WTC11 (cell line): ENCODE measurements at regions not wholly inside any gene's neighbourhood (a gene's known extent, or its start where the extent isn't known, plus 50 kb on each side); places are given as distances from the start of the nearest gene placed in this dataset.
A peak's percentile ranks its signal among the peaks of the same experiment; 100 is the strongest.

Experiments
- ATAC-seq: fragments of 200-7000 bp; cut with Tn5 transposase; 2 replicates; pipeline ENCODE4 v1.10.0; 2021; ENCODE audit warnings: mild to moderate bottlenecking, moderate library complexity
- CTCF ChIA-PET: fragments of 300-600 bp; sonication (Branson Sonifier 250); formaldehyde crosslinking; loops from one replicate; lab custom pipeline; 2021; ENCODE audit warnings: antibody characterized with exemption; lab: Charles Lee
- POLR2A ChIA-PET: fragments of 350-600 bp; sonication (Branson Sonifier 250); formaldehyde crosslinking; loops from one replicate; lab custom pipeline; 2021; ENCODE audit warnings: antibody characterized with exemption; lab: Charles Lee
- DNase-seq: peaks from one replicate; pipeline ENCODE4 v3.0.0; 2021; ENCODE audit warnings: low spot score
- H3K27ac Mint-ChIP-seq: 2 replicates; pipeline ENCODE4 v1.8.0; 2021; ENCODE audit warnings: mixed read lengths
- H3K27me3 Mint-ChIP-seq: 2 replicates; pipeline ENCODE4 v1.8.0; 2021; ENCODE audit warnings: low read depth, mild to moderate bottlenecking, moderate library complexity, mixed read lengths
- H3K36me3 Mint-ChIP-seq: 2 replicates; pipeline ENCODE4 v1.8.0; 2021; ENCODE audit warnings: mixed read lengths
- H3K4me1 Mint-ChIP-seq: 2 replicates; pipeline ENCODE4 v1.8.0; 2022; ENCODE audit warnings: mixed read lengths
- H3K4me3 Mint-ChIP-seq: 2 replicates; pipeline ENCODE4 v1.8.0; 2021; ENCODE audit warnings: mild to moderate bottlenecking, moderate library complexity, mixed read lengths
- H3K9me3 Mint-ChIP-seq: 2 replicates; pipeline ENCODE4 v1.8.0; 2021; ENCODE audit warnings: mixed read lengths
- EMX1 ChIP-seq: fragments of 250-450 bp; sonication (Bioruptor Pico); IDR thresholded peaks from 2 replicates; pipeline ENCODE4 v1.8.0; 2021; ENCODE audit warnings: mild to moderate bottlenecking
- FOXP1 ChIP-seq: sonication (generic); formaldehyde crosslinking; IDR thresholded peaks from 2 replicates; pipeline ENCODE4 v1.8.0; 2022; ENCODE audit warnings: missing genetic modification reagents, mild to moderate bottlenecking, moderate library complexity, borderline replicate concordance
- MYBL2 ChIP-seq: sonication (generic); formaldehyde crosslinking; IDR thresholded peaks from 2 replicates; pipeline ENCODE4 v1.8.1; 2023; ENCODE audit warnings: mild to moderate bottlenecking, moderate library complexity, missing genetic modification reagents
- PRRX2 ChIP-seq: fragments of 250-450 bp; sonication (Bioruptor Pico); IDR thresholded peaks from 2 replicates; pipeline ENCODE4 v1.8.0; 2021; ENCODE audit warnings: mild to moderate bottlenecking
- SMAD4 ChIP-seq: sonication (generic); formaldehyde crosslinking; IDR thresholded peaks from 2 replicates; pipeline ENCODE4 v1.8.0; 2022; ENCODE audit warnings: mild to moderate bottlenecking, missing genetic modification reagents
- SOX15 ChIP-seq: fragments of 250-450 bp; sonication (Bioruptor Pico); IDR thresholded peaks from 2 replicates; pipeline ENCODE4 v1.9.0; 2021; ENCODE audit warnings: mild to moderate bottlenecking
- TCF7 ChIP-seq: sonication (generic); formaldehyde crosslinking; IDR thresholded peaks from 2 replicates; pipeline ENCODE4 v1.8.0; 2022; ENCODE audit warnings: mild to moderate bottlenecking, low read depth, missing genetic modification reagents, moderate library complexity
- ZBTB43 ChIP-seq: sonication (generic); formaldehyde crosslinking; IDR thresholded peaks from 2 replicates; pipeline ENCODE4 v1.8.1; 2023; ENCODE audit warnings: mild to moderate bottlenecking, missing genetic modification reagents
- ZMAT4 ChIP-seq: fragments of 250-450 bp; sonication (Bioruptor Pico); IDR thresholded peaks from 2 replicates; pipeline ENCODE4 v1.9.0; 2021; ENCODE audit warnings: mild to moderate bottlenecking
- ZNF532 ChIP-seq: fragments of 250-450 bp; sonication (Bioruptor Pico); IDR thresholded peaks from 2 replicates; pipeline ENCODE4 v1.9.0; 2021; ENCODE audit warnings: mild to moderate bottlenecking, borderline replicate concordance
- ZSCAN18 ChIP-seq: fragments of 250-450 bp; sonication (Bioruptor Pico); IDR thresholded peaks from 2 replicates; pipeline ENCODE4 v2.1.2; 2022; ENCODE audit warnings: mild to moderate bottlenecking, moderate library complexity

- TF ChIP-seq ZNF532 (CRISPR knock-in tag) (no peak), ZMAT4 (CRISPR knock-in tag) (no peak), MYBL2 (CRISPR knock-in tag) (no peak), SOX15 (CRISPR knock-in tag) (no peak), ZSCAN18 (no peak)
These were observed 156.5 kb upstream of the PLEKHG7 start (continued) for GRCh38 chr12:92546259-92546634.

- DNase-seq, result no peak
- Mint-ChIP-seq H3K4me1 (peaks cover 34% of the 10 kb centered on the region), H3K4me3 (no peak overlapping the region), H3K27ac (peak overlapping the region; percentile 86; the same call in 1 of the 2 replicates), H3K9me3 (peaks cover 9% of the 10 kb centered on the region; the same call in 1 of the 2 replicates)
- no peak for ATAC-seq
- POLR2A ChIA-PET, result no interaction called here
- TF ChIP-seq PRRX2 (CRISPR knock-in tag), result no peak
- TF ChIP-seq ZMAT4 (CRISPR knock-in tag), result no peak
- TF ChIP-seq MYBL2 (CRISPR knock-in tag), result no peak
- TF ChIP-seq SMAD4 (CRISPR knock-in tag), result no peak
- TF ChIP-seq ZNF532 (CRISPR knock-in tag), result no peak
- TF ChIP-seq FOXP1 (CRISPR knock-in tag), result no peak
- TF ChIP-seq, all 79 proteins: peak for 0
- Mint-ChIP-seq H3K36me3 (peaks cover 2% of the 10 kb centered on the region; the same call in 1 of the 2 replicates), H3K27me3 (no peaks in the 10 kb centered on the region)
- CTCF ChIA-PET, result no interaction called here
These were observed 158.5 kb upstream of the PLEKHG7 start for GRCh38 chr12:92544322-92544721.

- TF ChIP-seq EMX1 (CRISPR knock-in tag), result no peak
- TF ChIP-seq TCF7 (CRISPR knock-in tag), result no peak
- no peak for TF ChIP-seq ZBTB43 (CRISPR knock-in tag)
- Mint-ChIP-seq H3K4me3 (no peak overlapping the region), H3K27me3 (no peaks in the 10 kb centered on the region), H3K27ac (peak overlapping the region; percentile 47), H3K4me1 (peaks cover 34% of the 10 kb centered on the region), H3K9me3 (peaks cover 7% of the 10 kb centered on the region; the same call in 1 of the 2 replicates), H3K36me3 (peaks cover 2% of the 10 kb centered on the region; the same call in 1 of the 2 replicates)
- CTCF ChIA-PET, result no interaction called here
- ATAC-seq (no peak), DNase-seq (no peak)
- POLR2A ChIA-PET, result no interaction called here
These were observed 158.9 kb upstream of the PLEKHG7 start for GRCh38 chr12:92543840-92544239.
